Colon (tissue), 2 donors: ENCODE measurements at regions not wholly inside any gene's neighbourhood (a gene's known extent, or its start where the extent isn't known, plus 50 kb on each side); places are given as distances from the start of the nearest gene placed in this dataset.
"Not testable (repeated sequence)": the region's sequence is repeated elsewhere in the genome, so short reads cannot be mapped to it uniquely, and the experiment has no call there.

Experiments used
- FAIRE-seq: peaks from 2 replicates; lab custom pipeline; 2012; peaks lifted over from hg19 to GRCh38; lab: Jason Lieb, UNC
- donor health status: control.
- donor health status: control.

DNA sequence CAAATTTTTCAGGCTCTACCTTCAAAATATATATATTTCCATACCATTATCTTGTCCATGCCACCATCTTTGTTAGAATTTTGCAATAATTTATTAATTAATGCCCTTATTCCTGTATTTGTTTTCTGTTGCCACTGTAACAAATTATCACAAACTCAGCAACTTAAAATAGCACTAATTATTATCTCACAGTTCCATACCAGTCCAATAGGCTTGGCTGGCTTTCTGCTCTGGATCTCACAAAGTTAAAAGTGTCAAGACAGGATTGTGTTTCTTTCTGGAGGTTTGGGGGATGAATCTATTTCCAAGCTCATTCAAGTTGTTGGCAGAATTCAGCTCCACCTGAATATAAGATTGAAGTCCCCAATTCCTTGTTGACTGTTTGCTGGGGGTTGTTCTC, 58.6 kb upstream of the SLC38A4 start:
- FAIRE-seq = no peak

DNA sequence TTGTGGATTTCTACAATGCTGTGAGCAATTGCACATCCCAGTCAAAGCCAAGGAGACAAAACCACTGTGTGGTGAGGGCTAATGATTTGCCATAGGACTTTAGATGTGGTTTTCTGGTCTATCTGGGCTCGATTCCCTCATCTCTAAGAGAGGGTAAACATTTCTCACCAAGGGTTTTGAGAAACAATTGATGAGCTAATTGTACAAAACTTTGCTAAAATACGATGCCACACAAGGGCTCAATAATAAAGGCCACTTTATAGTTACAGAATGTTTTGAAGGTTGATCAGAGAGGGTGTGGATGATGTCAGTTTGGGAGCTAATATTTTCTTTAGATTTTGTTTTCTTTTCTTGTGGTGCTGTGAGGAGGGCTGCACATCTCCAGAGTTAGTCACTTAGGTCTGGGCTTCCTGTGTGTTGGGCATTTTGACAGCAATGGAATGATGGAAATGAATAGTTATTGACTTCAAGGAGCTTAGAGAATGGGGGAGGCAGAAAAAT, 60.8 kb upstream of the SLC38A4 start:
- FAIRE-seq = no peak

DNA sequence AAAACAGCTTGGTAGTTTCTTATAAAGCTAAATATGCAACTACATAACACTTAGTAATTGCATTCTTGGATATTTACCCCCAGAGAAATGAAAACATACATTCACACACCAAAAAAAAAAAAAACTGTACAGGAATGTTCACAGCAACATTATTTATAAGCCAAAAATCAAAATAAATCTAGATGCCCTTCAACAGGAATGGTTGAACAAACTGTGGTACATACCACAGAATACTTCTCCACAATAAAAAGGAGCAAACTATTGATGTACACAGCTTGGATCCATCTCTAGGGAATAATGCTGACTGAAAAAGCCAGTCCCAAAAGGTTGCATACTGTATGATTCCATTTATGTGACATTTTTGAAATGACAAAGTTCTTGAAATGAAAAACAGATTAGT, 62.1 kb upstream of the SLC38A4 start:
- no peak for FAIRE-seq

DNA sequence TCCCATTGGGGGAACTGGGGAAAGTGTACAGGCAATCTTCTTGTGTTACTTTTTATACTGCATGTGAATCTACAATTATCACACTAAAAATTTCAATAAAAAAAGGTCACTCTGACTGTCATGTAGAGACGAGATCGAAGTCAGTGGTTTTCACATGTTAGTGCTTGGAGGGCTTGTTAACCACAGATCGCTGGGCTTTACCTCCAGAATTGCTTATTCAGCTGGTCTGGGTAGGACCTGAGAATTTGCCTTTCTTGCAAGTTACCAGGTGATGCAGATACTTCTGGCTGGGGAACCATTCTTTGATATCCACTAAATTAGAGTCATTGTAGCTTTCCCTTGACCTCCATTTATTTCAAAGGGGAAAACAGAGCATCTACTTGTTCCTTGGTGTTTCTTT, 62.8 kb upstream of the SLC38A4 start:
- FAIRE-seq = no peak

DNA sequence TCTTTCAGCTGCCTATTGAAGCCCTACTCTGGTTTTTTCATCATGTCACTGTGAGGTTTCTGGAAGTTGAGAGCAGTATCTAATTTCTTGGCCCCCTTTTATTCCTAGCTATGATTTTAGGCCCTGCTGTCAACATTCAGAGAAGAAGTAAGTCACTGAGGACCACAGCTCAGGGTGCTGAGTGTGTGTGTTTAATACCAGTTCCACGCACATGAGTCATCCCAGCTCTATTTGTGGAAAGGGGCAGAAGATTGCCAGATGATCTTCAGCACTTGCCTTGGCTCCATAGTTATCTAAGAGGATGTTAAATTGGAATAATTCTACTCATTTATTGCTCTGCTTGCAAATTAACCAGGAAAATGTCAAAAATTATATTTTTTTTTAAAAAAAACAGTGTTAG, 65.5 kb upstream of the SLC38A4 start:
- FAIRE-seq = no peak

DNA sequence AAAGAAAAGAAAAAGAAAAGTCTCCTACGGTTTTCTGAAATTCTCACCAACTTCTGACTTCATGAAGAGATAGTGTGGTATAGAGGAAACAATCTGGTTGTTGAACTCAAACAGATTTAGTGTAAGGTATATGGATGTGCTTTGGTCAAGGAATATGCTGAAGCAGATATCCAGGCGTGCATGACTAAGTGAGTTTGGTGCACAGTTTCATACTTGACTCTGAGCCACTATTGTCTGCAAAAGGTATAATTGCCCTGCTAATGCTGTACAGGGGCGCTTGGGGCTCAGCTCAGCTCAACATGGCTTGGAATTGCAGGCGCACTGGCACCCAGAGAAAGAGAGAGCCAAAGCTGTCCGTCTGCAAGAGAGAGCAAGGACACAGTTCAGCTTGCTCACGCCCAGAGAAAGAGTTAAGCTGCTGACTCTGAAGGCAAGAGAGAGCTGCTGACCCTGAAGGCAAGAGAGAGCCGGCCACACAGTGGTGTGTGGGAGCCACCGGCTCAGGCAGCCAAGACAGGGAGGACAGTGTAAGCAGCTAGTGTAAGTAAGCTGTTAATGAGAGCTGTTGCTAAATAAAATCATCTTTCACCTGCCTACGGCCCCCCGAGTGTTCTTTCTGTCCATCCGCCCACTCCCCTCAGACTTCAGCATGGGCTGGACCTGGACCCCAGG, 66.4 kb upstream of the SLC38A4 start:
- no peak for FAIRE-seq

DNA sequence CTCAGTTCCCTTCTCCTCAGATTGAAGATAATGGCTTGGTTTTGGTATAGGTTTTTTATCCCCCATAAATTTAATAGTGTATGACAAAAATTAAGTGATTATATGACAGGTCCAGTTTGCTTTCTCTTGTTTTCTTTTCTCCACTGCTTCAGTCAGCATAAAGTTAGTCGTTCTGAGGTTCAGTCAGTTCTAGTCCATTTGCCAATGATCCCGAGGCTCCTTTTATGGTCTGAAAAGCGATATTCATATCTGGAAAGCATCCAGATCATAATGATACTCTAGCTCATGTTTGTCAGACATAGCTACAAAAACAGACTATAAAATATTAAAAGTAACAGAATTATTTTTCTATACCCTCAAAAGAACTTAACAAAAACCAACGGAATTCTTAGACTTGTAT, 67.1 kb upstream of the SLC38A4 start:
- no peak for FAIRE-seq

DNA sequence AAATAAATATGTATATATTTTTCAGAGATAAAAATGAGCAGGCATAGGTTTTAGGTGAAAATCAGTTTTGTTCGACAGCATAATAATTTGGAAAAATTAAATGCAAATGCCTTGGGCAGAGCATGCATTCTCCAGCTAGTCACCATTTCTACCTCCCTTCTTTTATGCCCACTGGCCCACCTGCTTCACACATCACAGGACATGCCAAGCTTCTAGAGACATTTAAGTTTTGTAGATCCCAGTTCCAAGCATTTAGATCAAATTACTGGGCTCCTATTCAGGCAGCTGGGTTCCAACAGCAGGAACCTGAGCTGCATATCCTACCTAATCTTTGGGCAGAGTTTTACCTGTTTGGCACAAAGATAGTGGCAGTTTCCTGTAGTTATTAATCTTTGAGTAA, 67.6 kb upstream of the SLC38A4 start:
- no peak for FAIRE-seq

DNA sequence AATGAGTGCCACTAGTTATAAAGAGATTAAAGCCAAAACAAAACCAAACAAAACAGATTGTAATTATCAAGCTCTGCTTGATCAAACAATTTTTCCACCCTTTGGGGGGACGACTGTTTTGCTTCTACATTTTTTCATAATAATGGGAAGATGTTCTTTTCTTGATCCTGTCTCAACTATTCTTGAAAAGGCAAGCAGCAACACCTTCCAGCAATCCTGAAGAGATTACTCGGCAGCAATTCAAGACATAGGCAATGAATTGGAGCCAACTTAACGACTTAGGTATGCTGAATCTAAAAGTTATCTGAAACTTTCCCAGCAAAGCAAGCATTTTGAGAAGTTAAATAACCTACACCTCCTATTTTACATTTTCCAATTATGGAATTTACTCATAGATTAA, 69.9 kb upstream of the SLC38A4 start:
- no peak for FAIRE-seq

DNA sequence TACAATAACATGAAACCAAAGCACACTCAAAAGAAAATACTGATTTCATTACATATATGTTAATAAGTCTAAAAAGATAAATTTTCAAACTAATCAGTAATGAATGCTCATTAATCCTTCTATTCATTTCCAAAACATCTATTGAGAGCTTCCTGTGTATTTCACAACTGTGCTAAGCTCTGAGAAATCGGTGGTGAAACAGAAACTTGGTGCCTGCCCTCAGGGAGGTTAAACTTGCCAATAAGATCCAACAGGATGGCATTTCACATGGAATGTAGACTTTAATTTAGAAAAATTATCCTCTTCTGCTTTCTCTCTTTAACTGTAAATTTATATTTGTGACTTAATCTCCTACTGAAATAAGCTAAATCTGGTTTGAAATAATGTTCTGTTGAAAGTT, 70.9 kb upstream of the SLC38A4 start:
- FAIRE-seq = no peak

DNA sequence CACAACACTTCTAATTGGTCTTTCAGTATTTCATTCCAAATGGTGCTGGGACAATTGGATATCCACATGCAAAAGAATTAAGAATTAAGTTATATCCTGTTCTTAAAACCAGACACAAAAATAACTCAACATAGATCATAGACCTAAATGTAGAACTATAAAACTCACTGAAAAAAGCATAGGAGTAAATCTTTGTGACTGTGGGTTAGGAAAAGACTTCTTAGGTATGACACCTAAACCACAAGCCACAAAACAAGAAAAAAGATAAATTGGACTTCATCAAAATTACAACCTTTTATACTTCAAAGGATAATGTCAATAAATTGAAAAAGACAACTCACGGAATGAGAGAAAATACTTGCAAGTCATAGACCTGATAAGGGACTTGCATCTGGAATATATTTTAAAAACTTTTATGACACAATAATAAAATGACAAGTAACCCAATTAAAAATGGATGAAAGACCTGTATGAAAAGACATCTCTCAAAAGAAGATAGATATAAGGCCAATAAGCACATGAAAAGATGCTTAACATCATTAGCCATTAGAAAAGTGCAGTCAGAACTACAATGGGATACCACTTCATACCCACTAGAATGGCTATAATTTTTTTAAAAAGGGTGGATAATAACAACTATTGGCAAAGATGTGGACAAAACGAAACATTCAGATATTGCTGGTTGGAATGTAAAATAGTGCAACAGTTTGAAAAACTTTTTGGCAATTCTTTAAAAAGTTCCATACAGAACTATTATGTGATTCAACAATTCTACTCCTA, 72.5 kb upstream of the SLC38A4 start:
- FAIRE-seq = no peak

DNA sequence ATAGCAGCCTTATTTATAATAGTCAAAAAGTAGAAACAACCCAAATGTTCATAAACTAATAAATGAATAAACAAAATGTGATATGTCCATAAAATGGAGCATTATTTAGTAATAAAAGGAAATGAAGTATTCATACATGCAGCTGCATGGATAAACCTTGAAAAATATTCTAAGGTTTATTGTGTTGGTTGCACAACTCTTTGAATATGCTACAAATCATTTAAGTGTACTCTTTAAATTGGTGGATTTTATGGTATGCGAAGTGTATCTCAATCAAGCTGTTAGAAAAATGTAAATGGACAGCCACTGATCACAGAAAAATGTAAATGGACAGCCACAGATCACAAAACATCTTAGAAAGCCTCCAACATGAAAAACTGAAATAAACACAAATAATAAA, 73.2 kb upstream of the SLC38A4 start:
- FAIRE-seq = no peak

DNA sequence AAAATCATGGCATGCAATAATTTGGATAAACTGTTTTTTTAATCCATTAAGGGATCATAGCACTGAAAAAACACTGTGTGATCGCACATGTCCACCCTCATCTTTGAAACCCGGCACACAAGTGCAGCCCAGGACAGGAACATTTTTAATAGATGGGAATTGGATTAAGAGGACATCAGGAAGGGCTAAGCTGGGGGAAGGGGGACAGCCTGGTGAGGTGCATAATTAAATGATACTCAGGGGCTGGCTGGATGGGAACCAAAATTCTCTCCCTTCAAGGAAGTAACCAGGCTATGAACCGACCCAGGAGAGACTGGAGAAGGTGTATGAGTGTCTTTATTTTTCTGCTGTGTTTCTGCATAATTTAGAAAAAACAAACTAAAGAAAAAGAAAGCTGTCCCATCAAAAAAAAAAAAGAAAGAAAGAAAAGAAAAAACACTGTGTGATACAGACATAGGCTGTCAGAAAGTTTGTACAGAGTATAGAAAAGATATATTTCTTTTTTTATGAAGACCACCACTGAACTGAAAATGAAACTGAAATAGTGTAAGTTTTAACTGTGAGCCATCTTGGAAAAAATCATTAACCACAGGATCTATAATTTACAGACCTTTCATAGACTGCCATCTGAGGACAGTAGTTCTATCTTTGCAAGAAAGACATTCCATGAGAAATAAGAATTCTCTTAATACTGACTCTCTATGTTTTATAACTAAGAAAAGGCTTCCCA, 75.1 kb upstream of the SLC38A4 start:
- no peak for FAIRE-seq

DNA sequence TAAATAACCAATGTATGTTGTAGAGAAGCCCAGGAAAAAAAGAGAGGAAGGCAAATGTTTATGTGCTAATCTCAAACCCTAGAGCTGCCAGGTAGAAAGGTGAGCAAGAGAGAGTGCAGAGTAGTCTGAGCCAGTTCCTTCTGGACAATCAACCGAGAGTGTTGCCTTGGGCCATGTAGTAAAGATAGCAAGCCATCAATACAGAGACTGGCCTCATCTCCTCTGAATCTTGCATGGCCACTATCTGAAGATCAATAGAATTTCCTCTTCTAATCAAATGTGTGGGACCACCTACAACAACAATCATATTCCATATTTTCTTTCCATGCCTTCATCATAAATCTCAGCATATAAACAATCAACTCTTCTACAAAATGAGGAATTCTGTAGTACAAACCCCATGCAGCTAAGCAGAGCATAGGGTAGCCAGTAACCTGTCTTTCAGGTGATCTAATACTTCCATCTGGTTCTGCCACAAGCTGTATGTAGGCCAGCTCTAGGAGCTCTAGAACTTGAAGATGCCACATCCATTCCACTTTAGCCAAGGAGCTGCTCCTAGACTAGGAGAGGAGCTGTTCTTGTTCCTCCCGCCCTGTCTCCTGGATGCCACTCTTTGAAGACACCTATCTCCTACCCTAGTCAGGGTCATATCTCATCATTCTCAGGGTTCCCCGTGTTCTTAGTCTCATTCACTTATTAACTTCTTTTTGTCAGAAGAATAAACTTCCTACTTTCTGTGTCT, 75.8 kb upstream of the SLC38A4 start:
- FAIRE-seq = no peak

DNA sequence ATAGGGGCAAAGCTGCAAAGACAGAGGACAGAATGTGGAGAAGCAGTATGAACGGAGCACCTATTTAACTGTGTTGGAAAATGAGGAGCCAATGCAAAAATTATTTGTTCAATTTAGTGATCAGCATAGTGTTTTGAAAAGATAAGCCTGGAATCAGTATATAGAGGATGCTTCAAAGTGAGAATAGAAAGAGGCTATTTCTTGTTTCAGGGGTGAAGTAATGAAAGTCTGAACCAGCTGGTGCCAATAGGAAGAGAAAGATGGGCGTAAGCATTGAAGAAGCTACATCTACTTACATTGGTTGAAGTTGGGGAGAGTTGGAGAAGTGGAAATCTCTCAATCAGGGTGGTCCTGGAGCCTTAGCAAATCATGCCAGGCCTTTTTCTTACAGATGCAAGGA, 77.3 kb upstream of the SLC38A4 start:
- FAIRE-seq = no peak

DNA sequence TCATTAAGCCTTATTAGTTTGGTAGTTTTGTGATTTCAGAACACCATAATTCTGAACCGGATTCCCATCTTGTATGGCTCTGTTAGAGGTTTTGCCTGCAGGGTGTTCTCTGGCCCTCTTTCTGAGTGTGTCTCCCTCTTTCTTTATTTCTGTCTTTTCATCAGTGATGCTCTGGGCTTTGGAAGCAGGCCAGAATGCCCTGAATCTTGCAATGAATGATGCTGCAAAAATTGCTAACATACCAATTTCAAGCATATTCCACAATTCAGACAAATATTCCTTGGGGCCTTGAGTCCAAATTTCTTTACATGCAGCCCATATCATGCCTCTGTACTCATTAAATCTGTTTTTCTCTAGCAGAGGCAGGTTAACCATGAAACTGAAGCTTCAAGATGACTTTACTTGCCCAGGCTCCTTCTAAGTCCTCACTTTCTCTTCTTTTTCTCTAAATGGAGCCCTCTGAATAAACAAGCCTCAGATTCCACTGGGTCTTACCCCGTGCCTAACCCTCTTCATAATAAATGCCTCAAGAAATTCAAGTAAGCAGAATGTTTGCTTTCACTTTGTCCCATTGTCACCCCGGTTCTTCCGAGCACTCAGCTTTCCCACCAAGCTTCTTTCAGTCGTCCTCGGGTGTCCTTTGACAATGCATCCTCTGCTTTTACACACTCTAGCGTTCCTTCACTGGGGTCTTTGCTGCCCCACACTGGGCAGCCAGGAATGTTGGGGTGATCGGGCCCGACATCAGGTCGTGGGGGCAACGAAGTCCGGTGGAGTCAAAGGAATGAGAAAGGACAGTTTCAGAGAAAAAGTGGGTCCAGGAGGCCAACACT, 78.8 kb upstream of the SLC38A4 start:
- no peak for FAIRE-seq

DNA sequence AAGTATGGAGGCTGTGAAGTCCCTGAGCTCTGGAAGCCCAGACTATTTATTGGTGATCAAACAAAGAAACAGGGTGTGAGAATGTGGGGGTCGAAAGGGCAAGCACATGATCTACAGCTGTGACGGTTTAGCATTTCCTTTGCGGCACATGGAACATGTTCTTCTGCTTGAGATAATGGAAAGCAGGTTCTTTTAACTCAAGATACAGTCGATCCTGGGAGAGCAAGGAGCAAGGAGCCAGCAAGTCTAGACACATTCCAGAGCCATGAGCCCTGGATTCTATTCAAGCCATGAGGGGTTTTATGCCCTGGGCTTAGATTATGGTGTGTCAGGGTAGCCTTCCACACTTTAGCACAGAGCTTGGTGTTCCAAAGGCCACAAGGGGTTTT, 79.4 kb upstream of the SLC38A4 start:
- FAIRE-seq = not testable (repeated sequence)

DNA sequence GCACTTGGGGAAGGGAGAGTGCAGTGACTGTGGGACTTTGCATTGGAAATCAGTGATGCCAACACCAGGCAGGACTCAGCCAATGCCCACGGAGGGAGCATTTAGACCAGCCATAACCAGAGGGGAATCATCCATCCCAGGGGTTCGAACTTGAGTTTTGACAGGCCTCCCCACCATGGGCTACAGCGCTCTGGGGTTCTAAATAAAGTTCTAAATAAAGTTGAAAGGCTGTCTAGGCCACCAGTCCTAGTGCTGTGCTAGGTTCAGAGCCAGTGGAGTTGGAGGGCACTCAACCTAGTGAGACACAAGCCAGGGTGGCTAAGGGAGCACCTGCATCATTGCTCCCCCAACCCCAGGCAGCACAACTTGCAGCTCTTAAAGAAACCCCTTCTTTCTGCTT, 82.0 kb upstream of the SLC38A4 start:
- no peak for FAIRE-seq

DNA sequence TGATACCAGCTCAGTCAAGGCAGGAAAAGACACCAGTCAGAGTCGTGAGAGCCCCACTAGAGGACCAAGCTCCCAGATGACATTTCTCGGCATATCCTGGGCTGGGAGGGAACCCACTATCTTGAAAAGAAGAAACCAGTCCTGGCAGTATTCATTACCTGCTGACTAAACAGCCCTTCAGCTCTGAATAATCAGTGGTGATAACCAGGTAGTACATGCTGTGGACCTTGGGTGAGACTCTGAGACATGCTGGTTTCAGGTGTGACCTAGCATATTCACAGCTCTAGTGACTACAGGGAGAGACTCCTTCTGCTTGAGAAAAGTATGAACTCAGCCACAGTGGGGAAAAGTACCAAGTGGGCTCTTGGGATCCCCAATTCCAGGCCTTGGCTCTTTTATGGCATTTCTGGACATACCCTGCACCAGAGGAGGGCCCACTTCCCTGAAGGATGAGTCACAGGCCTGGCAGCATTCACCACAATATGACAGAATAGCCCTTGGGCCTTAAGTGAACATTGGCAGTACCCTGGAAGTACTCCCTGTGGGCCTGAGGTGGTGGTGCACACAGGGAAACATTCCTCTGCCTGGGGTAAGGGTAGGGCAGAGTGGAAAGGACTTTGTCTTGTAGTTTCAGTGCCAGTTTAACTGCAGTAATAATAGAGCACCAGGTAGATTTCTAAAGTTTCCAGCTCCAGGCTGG, 82.6 kb upstream of the SLC38A4 start:
- FAIRE-seq = no peak

DNA sequence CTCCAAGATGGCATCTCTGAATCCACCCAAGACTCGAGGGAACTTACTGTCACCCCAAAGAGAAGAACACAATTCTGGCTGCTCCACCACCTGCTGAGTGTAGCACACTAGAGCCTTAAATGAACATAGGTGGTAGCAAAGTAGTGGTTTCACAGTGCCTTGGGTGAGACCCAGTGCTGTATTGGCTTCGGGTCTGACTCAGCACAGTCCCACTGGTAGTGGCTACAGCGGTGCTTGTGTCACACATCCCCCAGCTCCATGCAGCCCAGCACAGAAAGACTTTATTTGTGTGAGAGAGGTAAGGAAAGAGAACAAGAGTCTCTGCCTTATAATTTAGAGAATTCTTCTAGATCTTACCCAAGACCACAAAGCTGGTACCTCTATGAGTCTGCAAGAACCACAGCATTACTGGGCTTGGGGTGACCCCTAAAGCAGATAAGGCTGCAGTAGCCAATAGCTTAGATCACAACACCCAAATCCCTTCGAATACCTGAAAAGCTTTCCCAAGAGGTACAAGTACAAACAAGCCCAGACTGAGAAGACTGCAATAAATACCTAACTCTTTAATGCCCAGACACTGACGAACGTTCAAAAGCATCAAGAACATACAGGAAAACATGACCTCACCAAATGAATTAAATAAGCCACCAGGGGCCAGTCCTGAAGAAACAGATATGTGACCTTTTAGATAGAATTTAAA, 83.3 kb upstream of the SLC38A4 start:
- FAIRE-seq = no peak
